HEK293T (cell line): ENCODE measurements at regions not wholly inside any gene's neighbourhood (a gene's known extent, or its start where the extent isn't known, plus 50 kb on each side); places are given as distances from the start of the nearest gene placed in this dataset.

ENCODE experiments used
- CTCF ChIA-PET: fragments of 350-600 bp; formaldehyde crosslinking; extraction: SDS; loops from one replicate; lab custom pipeline; 2021; ENCODE audit warnings: antibody characterized with exemption, inconsistent platforms; lab: Yijun Ruan, JAX
- POLR2A ChIA-PET: fragments of 350-600 bp; formaldehyde crosslinking; extraction: SDS; loops from one replicate; lab custom pipeline; 2020; ENCODE audit warnings: antibody characterized with exemption, inconsistent platforms; lab: Yijun Ruan, JAX
- DNase-seq: peaks from one replicate; pipeline ENCODE4 v3.0.0; 2012; ENCODE audit warnings: mixed read lengths; ENCODE audit errors: extremely low spot score
- ARNT ChIP-seq: fragments of 450-650 bp; IDR thresholded peaks from 2 replicates; pipeline ENCODE4 v1.6.1; 2017; ENCODE audit warnings: mild to moderate bottlenecking
- BHLHE40 ChIP-seq: fragments of 450-650 bp; IDR thresholded peaks from 2 replicates; pipeline ENCODE4 v1.6.1; 2016; ENCODE audit warnings: mild to moderate bottlenecking, moderate library complexity, borderline replicate concordance
- CTBP1 ChIP-seq: fragments of 450-650 bp; IDR thresholded peaks from 2 replicates; pipeline ENCODE4 v1.6.1; 2016; ENCODE audit warnings: borderline replicate concordance
- ELF4 ChIP-seq: fragments of 450-650 bp; IDR thresholded peaks from 2 replicates; pipeline ENCODE4 v1.6.1; 2017; ENCODE audit warnings: antibody characterized with exemption
- FOXA1 ChIP-seq: fragments of 450-650 bp; IDR thresholded peaks from 2 replicates; pipeline ENCODE4 v1.6.1; 2016; ENCODE audit warnings: mild to moderate bottlenecking
- FOXK2 ChIP-seq: fragments of 450-650 bp; IDR thresholded peaks from 2 replicates; pipeline ENCODE4 v1.6.1; 2016; ENCODE audit warnings: mild to moderate bottlenecking
- FOXM1 ChIP-seq: fragments of 450-650 bp; IDR thresholded peaks from 2 replicates; pipeline ENCODE4 v1.6.1; 2017; ENCODE audit warnings: mild to moderate bottlenecking, borderline replicate concordance
- HDGF ChIP-seq: fragments of 450-650 bp; IDR thresholded peaks from 2 replicates; pipeline ENCODE4 v1.6.1; 2017; ENCODE audit warnings: antibody characterized with exemption, borderline replicate concordance
- L3MBTL2 ChIP-seq: fragments of 450-650 bp; conservative IDR thresholded peaks from 2 replicates; pipeline ENCODE4 v1.6.1; 2016; ENCODE audit warnings: mild to moderate bottlenecking
- LEF1 ChIP-seq: fragments of 450-650 bp; IDR thresholded peaks from 2 replicates; pipeline ENCODE4 v1.6.1; 2017; ENCODE audit warnings: mild to moderate bottlenecking, borderline replicate concordance
- NFRKB ChIP-seq: fragments of 450-650 bp; IDR thresholded peaks from 2 replicates; pipeline ENCODE4 v1.6.1; 2016; ENCODE audit warnings: mild to moderate bottlenecking, moderate library complexity
- PKNOX1 ChIP-seq: fragments of 450-650 bp; IDR thresholded peaks from 2 replicates; pipeline ENCODE4 v1.6.1; 2016
- SP1 ChIP-seq: fragments of 450-650 bp; IDR thresholded peaks from 2 replicates; pipeline ENCODE4 v1.6.1; 2017
- SUZ12 ChIP-seq: fragments of 450-650 bp; IDR thresholded peaks from 2 replicates; pipeline ENCODE4 v1.6.1; 2016; ENCODE audit warnings: mild to moderate bottlenecking
- TARDBP ChIP-seq: fragments of 450-650 bp; IDR thresholded peaks from 2 replicates; pipeline ENCODE4 v1.6.1; 2016
- ZNF384 ChIP-seq: fragments of 450-650 bp; IDR thresholded peaks from 2 replicates; pipeline ENCODE4 v1.6.1; 2016

- CTCF ChIA-PET: no interaction called here
- no peak for TF ChIP-seq BHLHE40
- no peak for TF ChIP-seq HDGF
- no peak for TF ChIP-seq ELF4
- no peak for TF ChIP-seq TARDBP
- no peak for TF ChIP-seq FOXA1
- no peak for TF ChIP-seq SP1
Observed at GRCh38 chr13:107807306-107808073, 407.8 kb downstream of the LIG4 start.

DNA sequence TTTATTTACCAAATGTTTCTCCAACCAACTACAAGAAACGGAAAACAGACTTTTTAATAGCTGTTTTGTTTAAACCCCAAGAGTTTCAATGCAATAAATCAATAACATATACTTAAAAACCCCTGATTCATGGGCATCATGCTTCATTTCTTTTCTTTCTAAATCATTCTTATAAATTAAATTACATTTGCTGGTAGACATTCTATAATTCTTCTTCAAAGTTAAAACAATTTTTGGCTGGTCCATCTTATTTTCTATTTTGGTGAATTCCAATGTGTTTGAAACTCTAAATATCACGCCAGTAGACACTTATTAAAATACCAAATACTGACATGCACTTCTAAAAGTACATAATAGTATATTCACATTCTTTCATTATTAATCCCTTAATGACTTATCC, 408.6 kb downstream of the LIG4 start:
- POLR2A ChIA-PET: no interaction called here

More at GRCh38 chr13:107807306-107808073, 407.8 kb downstream of the LIG4 start:
- DNase-seq: no peak
- POLR2A ChIA-PET: no interaction called here

GRCh38 chr13:107803822-107804495, 411.4 kb downstream of the LIG4 start:
- POLR2A ChIA-PET: no interaction called here
- no peak for TF ChIP-seq PKNOX1
- TF ChIP-seq NFRKB: no peak
- no peak for TF ChIP-seq ELF4
- no peak for TF ChIP-seq FOXA1
- TF ChIP-seq FOXK2: no peak
- DNase-seq: no peak
- CTCF ChIA-PET: no interaction called here

More for the DNA sequence above, 408.6 kb downstream of the LIG4 start:
- TF ChIP-seq LEF1: no peak
- no peak for TF ChIP-seq CTBP1
- no peak for TF ChIP-seq SP1
- no peak for TF ChIP-seq FOXA1
- TF ChIP-seq SUZ12: no peak
- no peak for TF ChIP-seq ZNF384
- no peak for TF ChIP-seq FOXK2
- TF ChIP-seq ELF4: no peak
- TF ChIP-seq PKNOX1: no peak
- TF ChIP-seq BHLHE40: no peak
- no peak for TF ChIP-seq FOXM1
- no peak for TF ChIP-seq ARNT
- TF ChIP-seq TARDBP: no peak
- no peak for TF ChIP-seq L3MBTL2
- TF ChIP-seq HDGF: no peak
- CTCF ChIA-PET: no interaction called here
- DNase-seq: no peak

DNA sequence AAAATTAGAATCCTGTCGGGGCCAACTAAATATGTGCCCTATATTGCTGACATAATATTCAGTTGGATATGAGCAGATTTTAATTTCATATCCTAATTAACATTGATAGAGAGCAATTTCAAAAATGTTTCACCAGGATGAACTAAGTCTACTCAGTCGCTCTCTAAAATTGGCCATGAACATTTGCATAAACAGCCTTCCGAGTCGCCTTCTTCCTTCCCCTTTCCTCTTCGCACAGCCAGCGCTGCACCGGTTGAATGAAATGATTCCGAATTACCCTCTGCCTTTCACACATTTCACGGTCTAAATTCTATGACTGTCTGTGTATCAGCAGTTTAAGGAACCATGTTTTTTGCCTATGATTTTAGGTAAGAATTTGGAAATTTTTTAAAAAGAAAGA, 413.7 kb downstream of the LIG4 start:
- POLR2A ChIA-PET: no interaction called here
- CTCF ChIA-PET: no interaction called here
- no peak for TF ChIP-seq ZNF384
- no peak for TF ChIP-seq TARDBP
- TF ChIP-seq FOXA1: no peak
- no peak for TF ChIP-seq PKNOX1
- DNase-seq: no peak

DNA sequence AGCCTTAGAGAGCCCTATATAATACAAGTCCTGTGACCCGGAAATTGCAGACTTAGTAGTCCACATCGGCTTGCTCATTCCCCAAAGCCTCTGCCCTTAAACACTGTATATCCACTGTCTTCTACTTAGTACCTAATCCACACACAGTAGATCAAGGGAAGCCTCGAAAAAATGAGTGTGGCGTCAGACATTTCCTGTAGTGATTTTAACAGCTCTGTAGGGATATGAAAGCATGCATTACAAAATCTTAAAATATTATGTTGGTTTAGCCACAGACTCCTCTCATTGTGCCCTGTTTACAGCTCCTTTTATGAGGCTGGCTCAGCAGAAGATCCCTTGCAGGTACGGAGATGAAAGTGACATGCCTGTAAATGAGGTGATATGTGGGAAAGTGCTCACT, 416.3 kb downstream of the LIG4 start:
- DNase-seq: no peak
- CTCF ChIA-PET: no interaction called here
- POLR2A ChIA-PET: no interaction called here
- TF ChIP-seq NFRKB (no peak), ARNT (no peak), FOXA1 (no peak), LEF1 (no peak), SUZ12 (no peak), FOXK2 (no peak), CTBP1 (no peak), FOXM1 (no peak), L3MBTL2 (no peak)

DNA sequence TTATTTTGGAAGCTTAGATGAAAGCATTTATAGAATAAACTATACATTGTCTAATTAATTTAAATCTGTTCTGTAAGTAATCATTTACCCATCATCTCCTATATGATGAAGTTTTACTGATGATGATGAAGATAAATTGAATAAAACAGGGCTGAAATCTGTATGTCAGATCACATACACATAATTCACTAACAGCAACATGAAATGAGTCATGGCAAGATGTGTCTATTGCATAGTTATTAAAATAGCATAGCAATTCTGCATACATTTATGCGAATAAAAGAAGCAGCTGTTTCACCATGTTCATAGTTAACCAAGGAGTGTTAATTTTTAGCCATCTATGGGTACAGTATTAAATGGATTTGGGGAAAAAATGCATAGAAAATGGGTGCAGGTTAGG, 424.9 kb downstream of the LIG4 start:
- POLR2A ChIA-PET: no interaction called here
- TF ChIP-seq ELF4 (no peak), LEF1 (no peak), SP1 (no peak), CTBP1 (no peak), FOXM1 (no peak), NFRKB (no peak), SUZ12 (no peak), FOXA1 (no peak), ARNT (no peak), L3MBTL2 (no peak), BHLHE40 (no peak), HDGF (no peak), ZNF384 (no peak), FOXK2 (no peak)
- CTCF ChIA-PET: no interaction called here
- DNase-seq: no peak
